GM19351 (cell line): ENCODE measurements at regions not wholly inside any gene's neighbourhood (a gene's known extent, or its start where the extent isn't known, plus 50 kb on each side); places are given as distances from the start of the nearest gene placed in this dataset.
"Not testable (repeated sequence)": the region's sequence is repeated elsewhere in the genome, so short reads cannot be mapped to it uniquely, and the experiment has no call there.

Experiments
- ATAC-seq: cut with Tn5 transposase; IDR thresholded peaks from one replicate; pipeline ENCODE4 v1.9.1; 2021; ENCODE audit warnings: mild to moderate bottlenecking, moderate library complexity; ENCODE audit not compliant: unreplicated experiment

GRCh38 chr1:168422203-168422847 lies 121.5 kb downstream of the XCL2 start:
- no peak for ATAC-seq

GRCh38 chr1:168421399-168422004 lies 122.3 kb downstream of the XCL2 start:
- no peak for ATAC-seq

- ATAC-seq, result no peak
Measured at GRCh38 chr1:168420177-168420576, 123.6 kb downstream of the XCL2 start.

GRCh38 chr1:168419736-168420135 lies 124.1 kb downstream of the XCL2 start:
- no peak for ATAC-seq

- ATAC-seq, result no peak
Measured at GRCh38 chr1:168416220-168416619, 127.6 kb downstream of the XCL2 start.

- no peak for ATAC-seq
Measured at GRCh38 chr1:168414914-168415313, 128.9 kb downstream of the XCL2 start.

- peak; percentile 41 for ATAC-seq
Measured at GRCh38 chr1:168410464-168410863, 129.8 kb downstream of the TBX19 start.

- peak; percentile 79 for ATAC-seq
Measured at GRCh38 chr1:168408884-168409283, 128.2 kb downstream of the TBX19 start.

- ATAC-seq, result no peak
Measured at GRCh38 chr1:168408539-168408865, 127.8 kb downstream of the TBX19 start.

GRCh38 chr1:168407832-168408538 lies 127.3 kb downstream of the TBX19 start:
- ATAC-seq, result no peak

- ATAC-seq, result no peak
Measured at GRCh38 chr1:168405906-168406549, 125.4 kb downstream of the TBX19 start.

GRCh38 chr1:168403140-168403539 lies 122.5 kb downstream of the TBX19 start:
- no peak for ATAC-seq

GRCh38 chr1:168402466-168402865 lies 121.8 kb downstream of the TBX19 start:
- ATAC-seq, result not testable (repeated sequence)

- no peak for ATAC-seq
Measured at GRCh38 chr1:168401341-168401740, 120.7 kb downstream of the TBX19 start.

GRCh38 chr1:168400139-168400538 lies 119.5 kb downstream of the TBX19 start:
- no peak for ATAC-seq

GRCh38 chr1:168397806-168398205 lies 117.1 kb downstream of the TBX19 start:
- no peak for ATAC-seq

GRCh38 chr1:168396940-168397684 lies 116.4 kb downstream of the TBX19 start:
- no peak for ATAC-seq

- ATAC-seq, result no peak
Measured at GRCh38 chr1:168396508-168396907, 115.8 kb downstream of the TBX19 start.

- no peak for ATAC-seq
Measured at GRCh38 chr1:168394858-168395257, 114.2 kb downstream of the TBX19 start.

GRCh38 chr1:168392958-168393549 lies 112.4 kb downstream of the TBX19 start:
- ATAC-seq, result no peak
